IPS-NIHi7 (cell line): ENCODE measurements at regions not wholly inside any gene's neighbourhood (a gene's known extent, or its start where the extent isn't known, plus 50 kb on each side); places are given as distances from the start of the nearest gene placed in this dataset.
"Not testable (repeated sequence)": the region's sequence is repeated elsewhere in the genome, so short reads cannot be mapped to it uniquely, and the experiment has no call there.

Experiments
- DNase-seq: peaks from one replicate; pipeline ENCODE4 v3.0.0; 2012; ENCODE audit warnings: mixed read lengths; ENCODE audit errors: extremely low spot score

DNA sequence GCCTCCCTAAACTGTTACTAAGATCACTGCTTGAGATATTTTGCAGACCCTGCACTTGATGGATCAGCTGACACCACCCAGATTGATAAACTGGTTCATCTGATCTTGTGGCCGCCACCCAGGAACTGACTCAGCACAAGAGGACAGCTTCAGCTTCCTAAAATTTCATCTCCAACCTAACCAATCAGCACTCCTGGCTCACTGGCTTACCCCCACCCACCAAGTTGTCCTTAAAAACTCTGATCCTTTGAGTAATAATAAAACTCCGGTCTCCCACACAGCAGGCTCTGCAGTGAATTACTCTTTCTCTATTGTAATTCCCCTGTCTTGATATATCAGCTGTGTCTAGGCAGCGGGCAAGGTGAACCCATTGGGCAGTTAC lies 174.8 kb downstream of the UTP18 start:
- no peak for DNase-seq

DNA sequence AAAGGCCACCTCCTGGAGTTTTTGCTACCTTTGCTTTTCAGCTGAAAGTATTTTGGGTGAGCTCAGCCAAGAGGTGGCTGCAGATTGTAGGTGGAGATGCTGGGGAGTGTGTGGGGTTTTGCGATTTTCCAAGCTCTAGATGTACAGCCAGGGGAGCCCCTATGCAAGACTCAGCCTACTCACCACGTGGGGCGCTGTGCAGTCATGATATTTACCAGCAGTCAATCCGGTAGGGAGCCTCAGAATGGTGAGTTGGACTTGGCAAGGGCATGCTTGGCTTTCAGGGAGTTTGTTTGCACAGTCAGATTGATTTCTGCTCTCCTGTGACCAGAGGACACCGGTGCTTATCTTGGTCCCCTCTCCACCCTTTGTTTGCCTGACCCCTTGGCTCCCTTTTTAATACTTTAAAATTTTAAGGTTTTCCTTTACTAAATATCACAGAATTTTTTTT lies 175.3 kb downstream of the UTP18 start:
- peak; percentile 73 for DNase-seq

- DNase-seq, result peak; percentile 48
These were observed 179.3 kb downstream of the UTP18 start for GRCh38 chr17:51439395-51440229.

DNA sequence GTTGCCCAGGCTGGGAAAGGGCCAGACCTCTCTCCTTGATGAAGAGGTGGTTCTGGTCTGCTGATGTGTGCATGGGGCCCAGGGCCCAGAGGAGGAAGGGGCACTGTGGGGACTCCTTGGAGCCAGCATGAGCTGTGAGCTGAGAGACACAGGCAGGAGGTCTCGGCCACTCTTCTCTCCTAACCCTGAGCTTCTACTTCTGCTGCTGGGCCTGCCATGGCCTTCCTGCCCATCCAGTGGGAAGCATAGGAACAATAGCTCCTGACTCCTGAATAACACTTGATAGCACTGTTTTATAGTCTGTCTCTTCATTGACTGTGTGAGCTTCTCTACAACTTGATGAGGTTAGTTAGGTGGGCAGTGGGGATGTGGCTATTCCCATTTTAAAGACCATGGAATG lies 181.1 kb downstream of the UTP18 start:
- no peak for DNase-seq

DNA sequence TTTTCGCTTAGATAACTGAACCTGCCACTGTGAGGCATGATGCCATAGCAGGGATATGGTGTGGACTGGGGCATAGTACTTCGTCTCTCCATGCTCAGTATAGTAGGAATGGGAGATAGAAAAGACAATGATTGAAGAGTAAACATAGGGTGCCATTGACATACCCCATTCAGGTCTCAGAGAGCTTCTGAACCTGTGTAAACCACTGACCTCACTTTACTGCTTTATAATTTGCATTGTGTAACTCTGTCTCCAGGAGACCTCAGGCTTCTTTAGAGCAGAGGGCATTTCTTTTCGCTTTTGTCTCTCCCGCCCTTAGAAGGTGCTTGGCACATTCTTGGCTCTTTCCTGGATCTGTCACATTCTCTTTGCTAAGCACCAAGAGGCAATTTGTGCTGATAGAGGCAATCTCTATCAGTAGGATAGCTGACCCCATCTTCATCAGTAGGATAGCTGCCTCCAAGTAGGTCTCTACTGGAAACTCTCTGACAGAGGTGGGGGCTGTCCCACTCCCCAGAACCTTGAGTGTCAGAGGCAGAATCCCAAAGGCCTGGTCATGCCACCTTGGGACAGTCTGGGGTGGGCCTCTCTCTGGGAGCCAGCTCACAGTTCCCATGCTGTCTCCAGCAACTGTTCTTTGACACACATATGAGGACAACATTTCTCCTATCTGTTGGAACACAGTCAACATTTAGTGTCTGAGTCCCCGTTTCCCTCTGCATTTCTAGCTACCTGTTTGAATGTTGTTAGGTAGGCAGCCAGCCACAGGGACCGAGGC lies 181.9 kb downstream of the UTP18 start:
- DNase-seq, result no peak

- no peak for DNase-seq
These were observed 183.3 kb downstream of the UTP18 start for GRCh38 chr17:51443646-51444045.

GRCh38 chr17:51445946-51446345 lies 185.6 kb downstream of the UTP18 start:
- no peak for DNase-seq

DNA sequence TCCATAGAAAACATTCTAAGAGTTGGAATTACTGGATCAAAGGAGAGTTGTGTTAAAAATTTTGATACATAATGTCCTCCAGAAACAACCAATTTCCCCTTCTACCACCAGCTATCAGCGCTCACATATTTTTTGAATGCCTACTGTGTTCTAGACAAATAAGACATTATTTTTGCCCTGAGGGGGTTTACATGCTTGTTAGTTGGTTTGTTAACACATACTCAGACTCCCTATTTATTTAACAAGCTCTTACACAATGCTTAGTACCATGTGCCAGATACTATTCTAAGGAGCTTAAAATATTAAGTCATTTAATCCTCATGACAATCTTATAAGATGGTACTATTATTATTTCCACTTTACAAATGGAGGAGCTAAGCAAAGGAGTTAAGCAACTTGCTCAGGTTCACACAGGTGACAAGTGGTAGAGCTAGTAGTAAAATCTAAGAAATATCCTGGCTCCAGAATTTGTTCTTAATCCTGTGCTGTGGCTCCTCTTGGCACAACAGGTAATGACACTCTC lies 194.2 kb downstream of the UTP18 start:
- no peak for DNase-seq

- no peak for DNase-seq
These were observed 194.9 kb downstream of the UTP18 start for GRCh38 chr17:51455211-51455610.

GRCh38 chr17:51455931-51456330 lies 195.6 kb downstream of the UTP18 start:
- DNase-seq, result no peak

DNA sequence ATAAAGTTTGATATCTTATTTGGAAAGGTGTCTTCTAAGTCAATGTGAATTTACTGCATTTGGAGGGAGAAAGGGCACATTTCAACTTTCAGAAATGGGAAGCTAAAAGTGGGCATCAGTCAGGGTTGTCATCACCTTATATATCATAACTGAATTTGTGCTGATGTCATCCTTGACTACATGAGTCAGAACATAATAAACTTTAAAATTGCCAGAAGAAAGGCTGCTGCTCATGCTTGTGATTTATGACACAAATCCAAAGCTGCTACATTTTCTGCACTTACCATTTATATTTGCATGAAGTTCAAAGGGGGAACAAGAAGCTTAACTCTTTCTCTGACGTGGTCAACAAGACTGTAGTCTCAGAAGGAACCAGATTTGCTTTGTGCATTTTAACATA lies 196.6 kb downstream of the UTP18 start:
- no peak for DNase-seq

- DNase-seq, result peak; percentile 89
These were observed 201.2 kb downstream of the UTP18 start for GRCh38 chr17:51461578-51462004.

GRCh38 chr17:51463353-51463752 lies 203.0 kb downstream of the UTP18 start:
- no peak for DNase-seq

DNA sequence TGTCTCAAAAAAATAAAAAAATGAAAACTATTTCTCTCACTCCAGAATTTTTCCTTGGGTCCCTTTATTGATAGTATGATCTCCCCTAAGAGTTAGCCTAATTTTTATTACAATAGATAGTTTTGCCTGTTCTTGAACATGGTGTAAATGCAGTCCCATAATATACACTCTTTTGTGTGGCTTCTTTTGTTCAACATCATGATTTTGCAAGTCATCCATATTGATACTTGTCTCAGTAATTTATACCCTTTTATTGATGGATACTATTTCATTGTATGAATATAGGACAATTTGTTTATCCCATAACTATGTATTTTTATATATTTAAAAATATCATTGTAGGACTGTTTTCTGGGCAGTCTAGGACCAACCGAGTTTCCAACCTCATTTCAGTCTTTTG lies 207.0 kb downstream of the UTP18 start:
- no peak for DNase-seq

- DNase-seq, result no peak
These were observed 212.4 kb downstream of the UTP18 start for GRCh38 chr17:51472670-51473205.

DNA sequence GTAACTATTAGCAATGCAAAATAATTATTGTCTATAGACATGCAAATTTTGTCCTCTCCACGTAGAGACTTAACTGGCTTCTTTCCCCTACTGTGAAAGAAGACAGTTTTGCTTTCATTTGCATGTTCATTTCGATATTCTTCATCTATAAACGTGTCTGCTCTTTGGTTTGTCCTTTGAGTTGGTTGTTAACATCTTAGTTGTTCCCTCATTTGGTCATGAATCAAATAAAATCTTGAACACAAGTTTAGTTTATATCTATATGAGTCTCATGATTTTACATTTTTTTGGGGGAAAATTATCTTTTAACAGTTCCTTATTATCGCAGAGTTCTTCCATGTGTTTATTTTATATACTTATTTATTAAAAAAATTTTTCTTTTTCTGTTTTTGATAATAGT lies 214.4 kb downstream of the UTP18 start:
- no peak for DNase-seq

DNA sequence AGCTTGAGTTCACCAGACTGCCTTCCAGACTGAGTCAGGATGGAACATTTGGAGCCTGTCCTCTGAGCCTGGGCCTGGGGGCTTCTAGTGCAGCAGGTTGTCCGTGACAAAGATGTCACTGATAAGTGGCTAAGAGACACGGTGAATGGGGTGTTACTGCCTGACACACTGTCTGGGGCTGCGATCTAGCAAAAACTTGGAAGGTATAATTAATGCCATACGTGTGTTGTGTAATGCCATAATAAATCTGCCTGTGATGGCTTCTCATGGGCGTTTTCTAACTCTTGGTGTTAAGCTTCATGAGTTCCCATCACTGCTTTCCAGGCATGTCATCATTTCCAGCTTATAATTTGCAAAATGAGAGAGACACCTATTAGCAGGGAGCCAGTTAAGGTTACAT lies 215.4 kb downstream of the UTP18 start:
- no peak for DNase-seq

- DNase-seq, result no peak
These were observed 219.0 kb downstream of the UTP18 start for GRCh38 chr17:51479303-51479702.

GRCh38 chr17:51481370-51481769 lies 221.0 kb downstream of the UTP18 start:
- no peak for DNase-seq

- DNase-seq, result not testable (repeated sequence)
These were observed 221.9 kb downstream of the UTP18 start for GRCh38 chr17:51482248-51482647.

DNA sequence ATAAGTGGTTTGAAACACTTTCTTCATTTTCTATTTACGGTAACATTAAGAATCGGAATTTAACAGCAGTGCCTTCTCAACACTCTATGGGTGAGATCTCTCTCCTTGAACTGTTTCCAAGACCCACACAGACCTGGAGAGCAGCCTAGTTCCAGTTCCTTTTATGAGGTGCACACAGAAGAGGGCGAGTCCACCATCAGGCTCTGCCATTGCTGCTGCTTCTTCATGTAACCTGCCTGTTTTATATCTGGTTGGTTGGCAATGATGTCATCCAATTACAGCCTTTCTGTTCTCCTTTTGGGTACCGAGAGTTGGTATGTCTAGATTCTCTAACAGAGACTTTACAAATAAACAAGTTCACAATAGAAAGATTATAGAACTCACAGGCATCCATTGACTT lies 225.7 kb downstream of the UTP18 start:
- no peak for DNase-seq

GRCh38 chr17:51486885-51487520 lies 226.7 kb downstream of the UTP18 start:
- no peak for DNase-seq
